Erythroblast (primary cell): ENCODE measurements at regions not wholly inside any gene's neighbourhood (a gene's known extent, or its start where the extent isn't known, plus 50 kb on each side); places are given as distances from the start of the nearest gene placed in this dataset.

Source experiments
- GATA1 ChIP-seq: IDR thresholded peaks from 2 replicates; pipeline ENCODE4 v1.6.1; 2011; ENCODE audit warnings: low read depth, mild to moderate bottlenecking, control low read depth, low read length, moderate library complexity
- POLR2A ChIP-seq: IDR thresholded peaks from 2 replicates; pipeline ENCODE4 v1.6.1; 2011; ENCODE audit warnings: mild to moderate bottlenecking, low read length

GRCh38 chr5:77157732-77158532 is 52.5 kb upstream of the PDE8B start:
- TF ChIP-seq POLR2A (no peak), GATA1 (no peak)
